Left lung (tissue), 4 donors: ENCODE measurements at regions not wholly inside any gene's neighbourhood (a gene's known extent, or its start where the extent isn't known, plus 50 kb on each side); places are given as distances from the start of the nearest gene placed in this dataset.

Experiments
- ATAC-seq: fragments of 200-7000 bp; cut with Tn5 transposase; one replicate; pipeline ENCODE4 v1.9.1; 2020; ENCODE audit warnings: moderate library complexity
- DNase-seq, 4 donors: peaks; one replicate each; pipeline ENCODE4 v3.0.0-alpha.2; 2013 to 2020
- H3K27ac ChIP-seq, 2 donors: fragments of 200-600 bp; sonication (generic) in 1 of 2; one replicate each; pipeline versions ENCODE4 v1.5.0 to v1.8.0; 2020 to 2021
- H3K27me3 ChIP-seq, 2 donors: fragments of 200-600 bp; sonication (generic) in 1 of 2; one replicate each; pipeline versions ENCODE4 v1.5.0 to v1.8.0; 2020 to 2021
- H3K36me3 ChIP-seq, 2 donors: fragments of 200-600 bp; sonication (generic) in 1 of 2; one replicate each; pipeline versions ENCODE4 v1.5.0 to v1.8.0; 2020 to 2021
- H3K4me1 ChIP-seq, 2 donors: fragments of 200-600 bp; one replicate each; pipeline ENCODE4 v1.8.0; 2021
- H3K4me3 ChIP-seq, 2 donors: fragments of 200-600 bp; sonication (generic) in 1 of 2; one replicate each; pipeline versions ENCODE4 v1.5.0 to v1.8.0; 2020 to 2021; ENCODE audit warnings: mild to moderate bottlenecking in 1 of 2
- H3K9me3 ChIP-seq, 2 donors: fragments of 200-600 bp; sonication (generic) in 1 of 2; one replicate each; pipeline versions ENCODE4 v1.5.0 to v1.8.0; 2020 to 2021
- CTCF ChIP-seq, 2 donors: fragments of 200-600 bp; sonication (generic) in 1 of 2; IDR thresholded peaks; one replicate each; pipeline versions ENCODE4 v1.5.0 to v1.8.0; 2021; ENCODE audit warnings: antibody characterized with exemption in 2 of 2
- intact Hi-C, 2 donors: fragments of 100-400 bp; cut with DNase I; formaldehyde crosslinking; loops; one replicate each; pipeline versions ENCODE4 v1.11.2 to v1.14.2; 2022
- donor health status: DM: no; HTN: yes; CAD: no.
- donor health status: DM: no; HTN: no; CAD: no.

GRCh38 chr2:63678085-63678484 is 89.3 kb downstream of the MDH1 start:
- no peak overlapping the region for H3K4me3 ChIP-seq
- DNase-seq (no peak), ATAC-seq (no peak)
- intact Hi-C loops = no loop called here
- no peak for TF ChIP-seq CTCF (IDR thresholded peaks at IDR 0.05)
- no peaks in the 10 kb centered on the region for H3K4me1 ChIP-seq
- H3K9me3 ChIP-seq = no peaks in the 10 kb centered on the region
- no peaks in the 10 kb centered on the region for H3K27me3 ChIP-seq
- no peak overlapping the region for H3K27ac ChIP-seq
- H3K36me3 ChIP-seq = no peaks in the 10 kb centered on the region

GRCh38 chr2:63678551-63678950 is 89.8 kb downstream of the MDH1 start:
- Histone ChIP-seq H3K4me1 (no peaks in the 10 kb centered on the region), H3K36me3 (no peaks in the 10 kb centered on the region), H3K27me3 (no peaks in the 10 kb centered on the region), H3K4me3 (no peak overlapping the region), H3K27ac (no peak overlapping the region), H3K9me3 (no peaks in the 10 kb centered on the region)
- intact Hi-C loops = no loop called here
- no peak for ATAC-seq
- DNase-seq = no peak
- no peak for TF ChIP-seq CTCF (IDR thresholded peaks at IDR 0.05)

- Histone ChIP-seq H3K9me3 (no peaks in the 10 kb centered on the region), H3K4me3 (no peak overlapping the region), H3K27me3 (no peaks in the 10 kb centered on the region), H3K27ac (no peak overlapping the region), H3K36me3 (no peaks in the 10 kb centered on the region), H3K4me1 (no peaks in the 10 kb centered on the region)
- ATAC-seq (no peak), DNase-seq (no peak)
- intact Hi-C loops = no loop called here
- TF ChIP-seq CTCF (IDR thresholded peaks at IDR 0.05) = no peak
Observed at GRCh38 chr2:63679252-63679855, 90.6 kb downstream of the MDH1 start.

GRCh38 chr2:63680455-63680854 is 91.7 kb downstream of the MDH1 start:
- H3K27me3 ChIP-seq = no peaks in the 10 kb centered on the region
- DNase-seq = no peak
- intact Hi-C loops = no loop called here
- no peaks in the 10 kb centered on the region for H3K36me3 ChIP-seq
- H3K27ac ChIP-seq = no peak overlapping the region
- no peak overlapping the region for H3K4me3 ChIP-seq
- no peak for ATAC-seq
- TF ChIP-seq CTCF (IDR thresholded peaks at IDR 0.05) = no peak
- no peaks in the 10 kb centered on the region for H3K9me3 ChIP-seq
- no peaks in the 10 kb centered on the region for H3K4me1 ChIP-seq

- no peak for TF ChIP-seq CTCF (IDR thresholded peaks at IDR 0.05)
- Histone ChIP-seq H3K4me3 (no peak overlapping the region), H3K9me3 (no peaks in the 10 kb centered on the region), H3K4me1 (no peaks in the 10 kb centered on the region), H3K27ac (no peak overlapping the region), H3K36me3 (no peaks in the 10 kb centered on the region), H3K27me3 (no peaks in the 10 kb centered on the region)
- no peak for ATAC-seq
- intact Hi-C loops = no loop called here
- DNase-seq = no peak
Observed at GRCh38 chr2:63681896-63682295, 93.1 kb downstream of the MDH1 start.
